Peyer's patch (tissue), 4 donors: ENCODE measurements at regions not wholly inside any gene's neighbourhood (a gene's known extent, or its start where the extent isn't known, plus 50 kb on each side); places are given as distances from the start of the nearest gene placed in this dataset.
"Not testable (repeated sequence)": the region's sequence is repeated elsewhere in the genome, so short reads cannot be mapped to it uniquely, and the experiment has no call there.

Experiments used
- DNase-seq, 3 donors: peaks; one replicate each; pipeline ENCODE4 v3.0.0-alpha.2; 2017 to 2019
- H3K27ac ChIP-seq, 4 donors: fragments of 200-600 bp; sonication (generic); one replicate each; pipeline ENCODE4 v1.5.1; 2016 to 2019
- H3K27me3 ChIP-seq, 2 donors: fragments of 200-600 bp; sonication (generic); one replicate each; pipeline ENCODE4 v1.5.1; 2019
- H3K36me3 ChIP-seq, 3 donors: fragments of 200-600 bp; sonication (generic); one replicate each; pipeline ENCODE4 v1.5.1; 2016 to 2019
- H3K4me1 ChIP-seq, 4 donors: fragments of 200-600 bp; sonication (generic); one replicate each; pipeline ENCODE4 v1.5.1; 2016 to 2019
- H3K4me3 ChIP-seq, 4 donors: fragments of 200-600 bp; sonication (generic); 1 replicate in 3 of 4; 2 replicates in 1 of 4; pipeline ENCODE4 v1.5.1; 2016 to 2019; ENCODE audit warnings: mild to moderate bottlenecking in 1 of 4
- H3K9me3 ChIP-seq, 4 donors: fragments of 200-600 bp; sonication (generic); one replicate each; pipeline ENCODE4 v1.5.1; 2016 to 2019; ENCODE audit warnings: mild to moderate bottlenecking in 1 of 4
- CTCF ChIP-seq, 6 experiments: fragments of 450-650 bp in 4 of 6; fragments of 200-600 bp in 2 of 6; sonication (generic) in 1 of 6; IDR thresholded peaks; one replicate each; pipeline ENCODE4 v1.5.1; 2017 to 2019; ENCODE audit warnings: antibody characterized with exemption in 6 of 6, mild to moderate bottlenecking in 3 of 6, moderate library complexity in 1 of 6
- POLR2A ChIP-seq, 2 donors: fragments of 450-650 bp; IDR thresholded peaks; one replicate each; pipeline ENCODE4 v1.5.1; 2017; ENCODE audit warnings: antibody characterized with exemption in 2 of 2, mild to moderate bottlenecking in 2 of 2, moderate library complexity in 2 of 2

- H3K9me3 ChIP-seq: peaks cover 0 to 3% (median 0%) of the 10 kb centered on the region in 4 donors
- H3K4me3 ChIP-seq: no peak overlapping the region
- H3K36me3 ChIP-seq: no peaks in the 10 kb centered on the region
- H3K27me3 ChIP-seq: no peaks in the 10 kb centered on the region
- TF ChIP-seq CTCF (IDR thresholded peaks at IDR 0.05) (no peak), POLR2A (IDR thresholded peaks at IDR 0.05) (no peak)
- DNase-seq: no peak
- no peak overlapping the region for H3K27ac ChIP-seq
- no peaks in the 10 kb centered on the region for H3K4me1 ChIP-seq
These were observed 114.9 kb downstream of the AREG start for GRCh38 chr4:74559853-74560252.

GRCh38 chr4:74567981-74568380 lies 123.0 kb downstream of the AREG start:
- Histone ChIP-seq H3K27me3 (no peaks in the 10 kb centered on the region), H3K4me3 (no peak overlapping the region), H3K36me3 (no peaks in the 10 kb centered on the region), H3K9me3 (no peaks in the 10 kb centered on the region), H3K27ac (no peak overlapping the region), H3K4me1 (no peaks in the 10 kb centered on the region)
- no peak for DNase-seq
- TF ChIP-seq CTCF (IDR thresholded peaks at IDR 0.05): no peak
- TF ChIP-seq POLR2A (IDR thresholded peaks at IDR 0.05): no peak

GRCh38 chr4:74570095-74570494 lies 125.2 kb downstream of the AREG start:
- H3K36me3 ChIP-seq: no peaks in the 10 kb centered on the region
- H3K9me3 ChIP-seq: no peaks in the 10 kb centered on the region
- TF ChIP-seq POLR2A (IDR thresholded peaks at IDR 0.05): no peak
- TF ChIP-seq CTCF (IDR thresholded peaks at IDR 0.05): no peak
- no peaks in the 10 kb centered on the region for H3K27me3 ChIP-seq
- H3K4me1 ChIP-seq: no peaks in the 10 kb centered on the region
- H3K4me3 ChIP-seq: no peak overlapping the region
- no peak overlapping the region for H3K27ac ChIP-seq
- no peak for DNase-seq

DNA sequence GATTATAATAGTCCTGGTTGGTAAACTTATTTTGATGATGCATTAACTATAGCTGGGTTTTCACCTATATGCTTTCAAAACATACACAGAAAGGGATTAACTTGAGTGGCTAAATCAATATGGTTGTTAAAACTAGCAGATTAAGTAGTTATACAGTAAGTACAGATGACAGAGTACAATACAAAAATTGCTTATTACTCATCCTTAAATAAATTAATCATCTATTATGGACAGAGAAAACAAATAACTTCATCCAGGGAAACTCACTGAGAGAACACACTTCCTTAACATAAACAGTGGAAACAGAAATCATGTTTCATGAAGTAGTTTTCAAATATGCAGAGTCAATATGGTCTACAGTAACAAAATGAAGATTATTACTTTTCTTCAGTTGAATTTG lies 133.4 kb downstream of the AREG start:
- Histone ChIP-seq H3K4me1 (no peaks in the 10 kb centered on the region), H3K36me3 (no peaks in the 10 kb centered on the region), H3K4me3 (no peak overlapping the region), H3K27me3 (no peaks in the 10 kb centered on the region), H3K9me3 (no peaks in the 10 kb centered on the region), H3K27ac (no peak overlapping the region)
- TF ChIP-seq POLR2A (IDR thresholded peaks at IDR 0.05) (no peak), CTCF (IDR thresholded peaks at IDR 0.05) (no peak)
- DNase-seq: no peak

DNA sequence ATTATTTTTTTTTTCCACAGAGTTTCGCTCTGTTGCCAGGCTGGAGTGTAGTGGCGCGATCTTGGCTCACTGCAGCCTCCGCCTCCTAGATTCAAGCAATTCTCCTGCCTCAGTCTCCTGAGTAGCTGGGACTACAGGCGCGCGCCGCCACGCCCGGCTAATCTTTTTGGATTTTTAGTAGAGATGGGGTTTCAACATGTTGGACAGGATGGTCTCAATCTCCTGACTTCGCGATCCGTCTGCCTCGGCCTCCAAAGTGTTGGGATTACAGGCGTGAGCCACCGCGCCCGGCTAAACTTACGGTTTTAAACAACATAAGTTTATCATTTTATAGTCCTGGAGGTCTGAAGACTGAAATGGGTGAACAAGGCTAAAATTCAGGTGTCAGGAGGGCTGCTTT lies 133.9 kb downstream of the AREG start:
- not testable (repeated sequence) for H3K36me3 ChIP-seq, H3K27me3 ChIP-seq, H3K9me3 ChIP-seq, H3K4me3 ChIP-seq, H3K4me1 ChIP-seq, DNase-seq, H3K27ac ChIP-seq

DNA sequence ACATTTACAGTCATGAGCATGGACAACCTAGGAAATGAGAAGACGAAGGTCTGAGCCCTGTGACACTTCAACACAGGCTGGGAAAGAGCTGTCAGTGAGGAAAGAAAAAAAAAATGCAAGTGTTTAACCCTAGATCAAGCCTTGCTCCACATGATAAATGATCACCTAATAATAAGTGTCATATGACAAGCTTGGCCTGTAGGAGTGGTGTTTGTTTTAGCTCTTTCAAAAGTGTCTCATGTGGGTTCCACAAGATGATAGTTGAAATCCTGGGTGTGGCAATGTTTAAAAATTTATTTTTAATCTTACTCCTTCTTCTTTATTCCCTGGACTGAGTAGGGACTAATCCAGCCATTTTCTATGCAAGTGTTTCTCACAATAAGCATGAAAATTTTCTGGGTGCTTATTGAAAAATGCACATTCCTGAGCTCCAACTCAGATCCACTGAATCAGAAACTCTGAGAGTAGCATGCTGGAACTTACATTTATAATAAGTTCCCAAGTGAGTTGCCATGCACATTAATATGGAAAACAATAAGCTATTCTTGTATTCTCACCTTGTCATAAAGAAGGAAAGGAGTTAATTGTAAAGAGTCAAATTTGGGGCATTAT lies 138.3 kb downstream of the AREG start:
- no peak overlapping the region for H3K4me3 ChIP-seq
- no peaks in the 10 kb centered on the region for H3K9me3 ChIP-seq
- TF ChIP-seq POLR2A (IDR thresholded peaks at IDR 0.05) (no peak), CTCF (IDR thresholded peaks at IDR 0.05) (no peak)
- no peak overlapping the region for H3K27ac ChIP-seq
- H3K4me1 ChIP-seq: no peaks in the 10 kb centered on the region
- DNase-seq: no peak
- no peaks in the 10 kb centered on the region for H3K36me3 ChIP-seq
- H3K27me3 ChIP-seq: no peaks in the 10 kb centered on the region
